ENCODE measurements at regions not wholly inside any gene's neighbourhood (a gene's known extent, or its start where the extent isn't known, plus 50 kb on each side); places are given as distances from the start of the nearest gene placed in this dataset.

- no peak for TF ChIP-seq RB1 (IDR thresholded peaks at IDR 0.05; ENCODE audit: borderline replicate concordance)
- TF ChIP-seq CREB1 (IDR thresholded peaks at IDR 0.05; ENCODE audit: low read depth) = no peak
- TF ChIP-seq PAX5 (IDR thresholded peaks at IDR 0.05; ENCODE audit: borderline replicate concordance, low read depth, low read length) = no peak
- peak; percentile 83 for TF ChIP-seq IKZF1 (conservative IDR thresholded peaks at IDR 0.05)
- TF ChIP-seq ZBED1 (IDR thresholded peaks at IDR 0.05; ENCODE audit: borderline replicate concordance) = peak; percentile 68; the same call in 1 of the 2 replicates
- peak; percentile 67 for TF ChIP-seq MEF2B (IDR thresholded peaks at IDR 0.05; ENCODE audit: partially characterized antibody, poor library complexity, severe bottlenecking)
- TF ChIP-seq BACH1 (IDR thresholded peaks at IDR 0.05; ENCODE audit: borderline replicate concordance) = no peak; the same call in 1 of the 2 replicates
- peak; percentile 54 to 55; a peak in 1 of 4 replicates for TF ChIP-seq BHLHE40 (IDR thresholded peaks at IDR 0.05; ENCODE audit: borderline replicate concordance in 1 of 2, low read depth in 2 of 2, low read length in 1 of 2)
- peak; percentile 51; the same call in 1 of the 2 replicates for TF ChIP-seq BMI1 (IDR thresholded peaks at IDR 0.05; ENCODE audit: borderline replicate concordance)
- TF ChIP-seq RCOR1 (conservative IDR thresholded peaks at IDR 0.05; ENCODE audit: low read depth, low read length) = no peak
- TF ChIP-seq ESRRA (IDR thresholded peaks at IDR 0.05; ENCODE audit: low read length) = no peak
- 0 out of 2 replicates have a peak, but pooled peaks have one; percentile 32 for TF ChIP-seq LARP7 (IDR thresholded peaks at IDR 0.05)
- 0 out of 2 replicates have a peak, but pooled peaks have one; percentile 29 for TF ChIP-seq CREM (IDR thresholded peaks at IDR 0.05; ENCODE audit: low read depth)
- TF ChIP-seq ZNF384 (IDR thresholded peaks at IDR 0.05; ENCODE audit: borderline replicate concordance, low read depth, low read length) = no peak
- TF ChIP-seq, protein P1, sequence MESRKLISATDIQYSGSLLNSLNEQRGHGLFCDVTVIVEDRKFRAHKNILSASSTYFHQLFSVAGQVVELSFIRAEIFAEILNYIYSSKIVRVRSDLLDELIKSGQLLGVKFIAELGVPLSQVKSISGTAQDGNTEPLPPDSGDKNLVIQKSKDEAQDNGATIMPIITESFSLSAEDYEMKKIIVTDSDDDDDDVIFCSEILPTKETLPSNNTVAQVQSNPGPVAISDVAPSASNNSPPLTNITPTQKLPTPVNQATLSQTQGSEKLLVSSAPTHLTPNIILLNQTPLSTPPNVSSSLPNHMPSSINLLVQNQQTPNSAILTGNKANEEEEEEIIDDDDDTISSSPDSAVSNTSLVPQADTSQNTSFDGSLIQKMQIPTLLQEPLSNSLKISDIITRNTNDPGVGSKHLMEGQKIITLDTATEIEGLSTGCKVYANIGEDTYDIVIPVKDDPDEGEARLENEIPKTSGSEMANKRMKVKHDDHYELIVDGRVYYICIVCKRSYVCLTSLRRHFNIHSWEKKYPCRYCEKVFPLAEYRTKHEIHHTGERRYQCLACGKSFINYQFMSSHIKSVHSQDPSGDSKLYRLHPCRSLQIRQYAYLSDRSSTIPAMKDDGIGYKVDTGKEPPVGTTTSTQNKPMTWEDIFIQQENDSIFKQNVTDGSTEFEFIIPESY (IDR thresholded peaks at IDR 0.05) = no peak
- no peak for TF ChIP-seq SKIL (IDR thresholded peaks at IDR 0.05; ENCODE audit: low read depth, poor library complexity, severe bottlenecking)
- TF ChIP-seq SP1 (IDR thresholded peaks at IDR 0.05; ENCODE audit: low read depth, low read length) = no peak
- TF ChIP-seq YBX1 (IDR thresholded peaks at IDR 0.05) = no peak
- TF ChIP-seq, protein P2, sequence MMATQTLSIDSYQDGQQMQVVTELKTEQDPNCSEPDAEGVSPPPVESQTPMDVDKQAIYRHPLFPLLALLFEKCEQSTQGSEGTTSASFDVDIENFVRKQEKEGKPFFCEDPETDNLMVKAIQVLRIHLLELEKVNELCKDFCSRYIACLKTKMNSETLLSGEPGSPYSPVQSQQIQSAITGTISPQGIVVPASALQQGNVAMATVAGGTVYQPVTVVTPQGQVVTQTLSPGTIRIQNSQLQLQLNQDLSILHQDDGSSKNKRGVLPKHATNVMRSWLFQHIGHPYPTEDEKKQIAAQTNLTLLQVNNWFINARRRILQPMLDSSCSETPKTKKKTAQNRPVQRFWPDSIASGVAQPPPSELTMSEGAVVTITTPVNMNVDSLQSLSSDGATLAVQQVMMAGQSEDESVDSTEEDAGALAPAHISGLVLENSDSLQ (IDR thresholded peaks at IDR 0.05) = no peak
- TF ChIP-seq CHD2 (IDR thresholded peaks at IDR 0.05; ENCODE audit: borderline replicate concordance, low read depth, low read length) = 0 out of 2 replicates have a peak, but pooled peaks have one; percentile 53
- TF ChIP-seq, protein P3, sequence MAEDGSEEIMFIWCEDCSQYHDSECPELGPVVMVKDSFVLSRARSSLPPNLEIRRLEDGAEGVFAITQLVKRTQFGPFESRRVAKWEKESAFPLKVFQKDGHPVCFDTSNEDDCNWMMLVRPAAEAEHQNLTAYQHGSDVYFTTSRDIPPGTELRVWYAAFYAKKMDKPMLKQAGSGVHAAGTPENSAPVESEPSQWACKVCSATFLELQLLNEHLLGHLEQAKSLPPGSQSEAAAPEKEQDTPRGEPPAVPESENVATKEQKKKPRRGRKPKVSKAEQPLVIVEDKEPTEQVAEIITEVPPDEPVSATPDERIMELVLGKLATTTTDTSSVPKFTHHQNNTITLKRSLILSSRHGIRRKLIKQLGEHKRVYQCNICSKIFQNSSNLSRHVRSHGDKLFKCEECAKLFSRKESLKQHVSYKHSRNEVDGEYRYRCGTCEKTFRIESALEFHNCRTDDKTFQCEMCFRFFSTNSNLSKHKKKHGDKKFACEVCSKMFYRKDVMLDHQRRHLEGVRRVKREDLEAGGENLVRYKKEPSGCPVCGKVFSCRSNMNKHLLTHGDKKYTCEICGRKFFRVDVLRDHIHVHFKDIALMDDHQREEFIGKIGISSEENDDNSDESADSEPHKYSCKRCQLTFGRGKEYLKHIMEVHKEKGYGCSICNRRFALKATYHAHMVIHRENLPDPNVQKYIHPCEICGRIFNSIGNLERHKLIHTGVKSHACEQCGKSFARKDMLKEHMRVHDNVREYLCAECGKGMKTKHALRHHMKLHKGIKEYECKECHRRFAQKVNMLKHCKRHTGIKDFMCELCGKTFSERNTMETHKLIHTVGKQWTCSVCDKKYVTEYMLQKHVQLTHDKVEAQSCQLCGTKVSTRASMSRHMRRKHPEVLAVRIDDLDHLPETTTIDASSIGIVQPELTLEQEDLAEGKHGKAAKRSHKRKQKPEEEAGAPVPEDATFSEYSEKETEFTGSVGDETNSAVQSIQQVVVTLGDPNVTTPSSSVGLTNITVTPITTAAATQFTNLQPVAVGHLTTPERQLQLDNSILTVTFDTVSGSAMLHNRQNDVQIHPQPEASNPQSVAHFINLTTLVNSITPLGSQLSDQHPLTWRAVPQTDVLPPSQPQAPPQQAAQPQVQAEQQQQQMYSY (CRISPR knock-in tag; IDR thresholded peaks at IDR 0.05) = no peak
- TF ChIP-seq EP300 (IDR thresholded peaks at IDR 0.05; ENCODE audit: borderline replicate concordance in 1 of 2, control insufficient read depth in 1 of 2, low read depth in 2 of 2, low read length in 2 of 2) = peak; percentile 47 to 81; a peak in 2 of 4 replicates
These were observed 269.9 kb upstream of the PLEKHG7 start (continued) for GRCh38 chr12:92432724-92433441.

Measured in GM12878 (cell line).